ENCODE measurements at regions not wholly inside any gene's neighbourhood (a gene's known extent, or its start where the extent isn't known, plus 50 kb on each side); places are given as distances from the start of the nearest gene placed in this dataset.
A peak's percentile ranks its signal among the peaks of the same experiment; 100 is the strongest.

GRCh38 chrX:45322820-45323219, 122.1 kb upstream of the DIPK2B start:
- DNase-seq (ENCODE audit: low read depth in 2 of 2), result no peak

GRCh38 chrX:45322382-45322781, 121.7 kb upstream of the DIPK2B start:
- peak; percentile 72 to 76 for DNase-seq (ENCODE audit: low read depth in 2 of 2)

- no peak for DNase-seq (ENCODE audit: low read depth in 2 of 2)
These were observed 119.5 kb upstream of the DIPK2B start for GRCh38 chrX:45320191-45320590.

- DNase-seq (ENCODE audit: low read depth in 2 of 2), result no peak
These were observed 109.1 kb upstream of the DIPK2B start for GRCh38 chrX:45309801-45310200.

- DNase-seq (ENCODE audit: low read depth in 2 of 2), result no peak
These were observed 108.4 kb upstream of the DIPK2B start for GRCh38 chrX:45309096-45309495.

GRCh38 chrX:45306794-45307193, 106.1 kb upstream of the DIPK2B start:
- DNase-seq (ENCODE audit: low read depth in 2 of 2), result peak in 1 of 2 donors; percentile 38

GRCh38 chrX:45300638-45301037, 100.0 kb upstream of the DIPK2B start:
- no peak for DNase-seq (ENCODE audit: low read depth in 2 of 2)

GRCh38 chrX:45295259-45295986, 94.7 kb upstream of the DIPK2B start:
- peak; percentile 5 to 63 for DNase-seq (ENCODE audit: low read depth in 2 of 2)

GRCh38 chrX:45274576-45274975, 73.9 kb upstream of the DIPK2B start:
- peak; percentile 41 to 48 for DNase-seq (ENCODE audit: low read depth in 2 of 2)

- DNase-seq (ENCODE audit: low read depth in 2 of 2), result no peak
These were observed 66.3 kb upstream of the DIPK2B start for GRCh38 chrX:45267007-45267406.

GRCh38 chrX:45266456-45266855, 65.8 kb upstream of the DIPK2B start:
- DNase-seq (ENCODE audit: low read depth in 2 of 2), result peak in 1 of 2 donors; percentile 19

- DNase-seq (ENCODE audit: low read depth in 2 of 2), result no peak
These were observed 64.2 kb upstream of the DIPK2B start for GRCh38 chrX:45264865-45265264.

GRCh38 chrX:45261471-45261870, 60.8 kb upstream of the DIPK2B start:
- no peak for DNase-seq (ENCODE audit: low read depth in 2 of 2)

GRCh38 chrX:45261005-45261404, 60.3 kb upstream of the DIPK2B start:
- DNase-seq (ENCODE audit: low read depth in 2 of 2), result no peak

GRCh38 chrX:45258731-45259402, 58.2 kb upstream of the DIPK2B start:
- no peak for DNase-seq (ENCODE audit: low read depth in 2 of 2)
